BJ (cell line): ENCODE measurements at regions not wholly inside any gene's neighbourhood (a gene's known extent, or its start where the extent isn't known, plus 50 kb on each side); places are given as distances from the start of the nearest gene placed in this dataset.

Experiments
- CTCF ChIA-PET: fragments of 350-600 bp; formaldehyde crosslinking; extraction: SDS; loops from one replicate; lab custom pipeline; 2021; ENCODE audit warnings: antibody characterized with exemption, inconsistent platforms; lab: Yijun Ruan, JAX
- POLR2A ChIA-PET: fragments of 300-600 bp; sonication (Branson Sonifier 250); formaldehyde crosslinking; extraction: SDS; loops from one replicate; lab custom pipeline; 2021; ENCODE audit warnings: antibody characterized with exemption; lab: Charles Lee
- DNase-seq: peaks from one replicate; pipeline ENCODE4 v3.0.0-alpha.2; 2011; ENCODE audit warnings: low read depth
- H3K27me3 ChIP-seq: 2 replicates; pipeline ENCODE4 v1.6.0; 2011; ENCODE audit warnings: low read length; ENCODE audit not compliant: control insufficient read depth, insufficient read depth
- H3K36me3 ChIP-seq: 2 replicates; pipeline ENCODE4 v1.5.1; 2011; ENCODE audit warnings: low read length; ENCODE audit not compliant: control insufficient read depth, insufficient read depth
- H3K4me3 ChIP-seq: 2 replicates; pipeline ENCODE4 v1.5.1; 2011; ENCODE audit warnings: low read depth, mild to moderate bottlenecking, control low read depth, low read length
- TF ChIP-seq, protein P1 (sequence below): IDR thresholded peaks from 2 replicates; pipeline ENCODE4 v1.5.1; 2011; ENCODE audit warnings: low read depth, mild to moderate bottlenecking, control low read depth, inconsistent platforms, low read length, moderate library complexity; ENCODE audit not compliant: insufficient read depth

DNA sequence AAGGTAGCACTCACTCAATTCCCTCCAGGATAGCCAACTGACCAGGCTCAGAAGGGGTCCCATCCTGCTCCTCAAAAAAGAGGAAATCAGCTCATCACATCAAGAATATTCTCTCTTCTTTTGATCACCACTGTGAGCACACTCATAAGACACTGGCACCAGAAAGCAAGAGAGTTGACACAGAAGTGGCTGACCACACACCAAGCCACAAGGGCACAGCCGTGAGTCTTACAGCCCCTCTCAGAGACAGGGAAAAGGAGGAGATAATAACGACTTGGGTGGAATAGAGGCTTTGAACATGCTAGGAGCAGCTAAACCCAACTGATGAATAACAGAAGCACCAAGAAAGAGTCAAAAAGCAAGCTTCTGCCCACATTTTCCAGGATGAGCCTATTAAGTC is 249.1 kb upstream of the PREP start:
- Histone ChIP-seq H3K4me3 (no peak overlapping the region), H3K36me3 (no peaks in the 10 kb centered on the region), H3K27me3 (no peaks in the 10 kb centered on the region)
- TF ChIP-seq, protein P1, sequence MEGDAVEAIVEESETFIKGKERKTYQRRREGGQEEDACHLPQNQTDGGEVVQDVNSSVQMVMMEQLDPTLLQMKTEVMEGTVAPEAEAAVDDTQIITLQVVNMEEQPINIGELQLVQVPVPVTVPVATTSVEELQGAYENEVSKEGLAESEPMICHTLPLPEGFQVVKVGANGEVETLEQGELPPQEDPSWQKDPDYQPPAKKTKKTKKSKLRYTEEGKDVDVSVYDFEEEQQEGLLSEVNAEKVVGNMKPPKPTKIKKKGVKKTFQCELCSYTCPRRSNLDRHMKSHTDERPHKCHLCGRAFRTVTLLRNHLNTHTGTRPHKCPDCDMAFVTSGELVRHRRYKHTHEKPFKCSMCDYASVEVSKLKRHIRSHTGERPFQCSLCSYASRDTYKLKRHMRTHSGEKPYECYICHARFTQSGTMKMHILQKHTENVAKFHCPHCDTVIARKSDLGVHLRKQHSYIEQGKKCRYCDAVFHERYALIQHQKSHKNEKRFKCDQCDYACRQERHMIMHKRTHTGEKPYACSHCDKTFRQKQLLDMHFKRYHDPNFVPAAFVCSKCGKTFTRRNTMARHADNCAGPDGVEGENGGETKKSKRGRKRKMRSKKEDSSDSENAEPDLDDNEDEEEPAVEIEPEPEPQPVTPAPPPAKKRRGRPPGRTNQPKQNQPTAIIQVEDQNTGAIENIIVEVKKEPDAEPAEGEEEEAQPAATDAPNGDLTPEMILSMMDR: no peak
- POLR2A ChIA-PET: no interaction called here
- CTCF ChIA-PET: no interaction called here
- no peak for DNase-seq

DNA sequence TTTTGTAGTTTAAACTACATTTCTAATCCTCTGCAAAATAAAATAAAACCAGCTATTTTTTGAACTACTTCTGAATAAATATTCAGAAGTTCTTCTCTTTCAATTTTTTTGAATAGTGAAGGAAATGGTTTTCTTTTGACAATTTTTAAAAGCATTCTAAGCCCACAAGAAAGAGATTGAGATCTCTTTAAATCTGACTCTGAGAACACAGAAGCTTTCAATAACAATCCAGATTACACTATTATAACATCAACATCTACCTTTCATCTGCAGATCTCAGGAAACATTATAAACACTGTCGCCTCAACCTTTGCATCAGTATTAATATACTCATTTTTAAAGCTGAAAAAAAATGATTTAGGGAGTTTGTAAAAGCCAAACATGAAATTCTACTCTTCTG is 247.5 kb upstream of the PREP start:
- ChIA-PET CTCF (no interaction called here), POLR2A (no interaction called here)
- no peaks in the 10 kb centered on the region for H3K27me3 ChIP-seq
- no peaks in the 10 kb centered on the region for H3K36me3 ChIP-seq
- H3K4me3 ChIP-seq: no peak overlapping the region
- no peak for DNase-seq
- TF ChIP-seq, protein P1: no peak

GRCh38 chr6:105649192-105649591 is 246.3 kb upstream of the PREP start:
- no peaks in the 10 kb centered on the region for H3K27me3 ChIP-seq
- TF ChIP-seq, protein P1: no peak
- H3K4me3 ChIP-seq: no peak overlapping the region
- POLR2A ChIA-PET: no interaction called here
- CTCF ChIA-PET: interaction anchor here (0.6 kb wide), 1 partner anchor 45 kb away, joined by 4 read pairs; no protein-coding TSS in a partner anchor
- H3K36me3 ChIP-seq: no peaks in the 10 kb centered on the region
- DNase-seq: no peak

DNA sequence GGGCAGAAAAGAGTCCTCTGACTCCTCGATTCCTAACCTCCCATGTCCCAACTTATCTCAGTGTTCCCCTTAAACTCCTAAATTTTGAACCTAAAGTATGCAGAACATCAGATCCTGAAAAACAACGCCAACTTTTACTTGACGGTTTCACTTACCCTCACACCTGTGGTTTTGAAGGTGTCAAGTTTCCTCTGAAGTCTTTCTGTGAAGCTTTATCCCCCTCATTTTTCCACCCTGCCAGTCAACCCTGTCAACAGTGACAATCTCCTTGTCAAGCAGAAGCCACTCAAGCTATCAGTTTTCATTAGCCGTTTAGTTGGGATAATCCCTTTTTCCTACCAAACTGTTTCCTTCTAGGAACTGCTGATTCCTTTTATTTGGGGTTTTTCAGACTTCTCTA is 245.4 kb upstream of the PREP start:
- no peak for DNase-seq
- TF ChIP-seq, protein P1: no peak
- CTCF ChIA-PET: no interaction called here
- Histone ChIP-seq H3K27me3 (no peaks in the 10 kb centered on the region), H3K36me3 (no peaks in the 10 kb centered on the region), H3K4me3 (no peak overlapping the region)
- POLR2A ChIA-PET: no interaction called here

DNA sequence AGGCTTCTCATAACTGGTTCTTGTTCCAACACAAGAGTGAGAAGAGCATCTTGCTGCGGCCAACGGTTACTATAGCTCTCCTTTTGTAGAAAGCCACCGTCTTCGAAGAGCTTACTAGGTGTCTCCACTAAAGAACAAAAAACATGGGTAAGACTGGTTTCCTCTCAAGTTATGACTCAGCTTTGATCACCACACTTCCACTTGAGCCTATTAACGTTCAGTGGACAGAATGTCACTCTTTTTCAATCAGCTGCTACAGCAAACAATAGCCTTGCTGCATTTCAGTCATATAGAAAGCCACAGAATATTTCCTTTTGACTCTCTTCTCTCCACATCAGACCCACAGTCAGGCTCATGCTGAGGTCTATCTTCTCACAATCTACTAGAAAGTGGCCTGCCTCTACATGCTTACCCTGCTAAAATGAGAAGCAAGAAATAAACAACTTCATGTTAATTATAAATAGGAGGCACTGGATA is 243.5 kb upstream of the PREP start:
- TF ChIP-seq, protein P1: no peak
- H3K4me3 ChIP-seq: no peak overlapping the region
- no peaks in the 10 kb centered on the region for H3K36me3 ChIP-seq
- no peak for DNase-seq
- POLR2A ChIA-PET: no interaction called here
- H3K27me3 ChIP-seq: no peaks in the 10 kb centered on the region
- CTCF ChIA-PET: interaction anchor here (1.3 kb wide), 1 partner anchor 128 kb away, joined by 3 read pairs; no protein-coding TSS in a partner anchor
